Smooth muscle cell (in vitro differentiated cells): ENCODE measurements at regions not wholly inside any gene's neighbourhood (a gene's known extent, or its start where the extent isn't known, plus 50 kb on each side); places are given as distances from the start of the nearest gene placed in this dataset.

ENCODE experiments used
- DNase-seq: peaks from one replicate; lab custom pipeline; 2025; ENCODE audit not compliant: unreplicated experiment; lab: John Stamatoyannopoulos, UW
- H2AFZ ChIP-seq: fragments of 200-600 bp; sonication (generic); 2 replicates; pipeline ENCODE4 v1.6.0; 2016; ENCODE audit warnings: antibody characterized with exemption, low read depth, mild to moderate bottlenecking
- H3F3A ChIP-seq: fragments of 200-600 bp; sonication (generic); 2 replicates; pipeline ENCODE4 v1.6.0; 2017; ENCODE audit warnings: antibody characterized with exemption, low read depth
- H3K27ac ChIP-seq: fragments of 200-600 bp; sonication (generic); 2 replicates; pipeline ENCODE4 v1.5.1; 2016; ENCODE audit warnings: low read depth, mild to moderate bottlenecking
- H3K27me3 ChIP-seq: fragments of 200-600 bp; sonication (generic); 2 replicates; pipeline ENCODE4 v1.6.1; 2016; ENCODE audit warnings: low read depth, mild to moderate bottlenecking
- H3K36me3 ChIP-seq: fragments of 200-600 bp; sonication (generic); 2 replicates; pipeline ENCODE4 v1.5.1; 2016; ENCODE audit warnings: low read depth
- H3K4me1 ChIP-seq: fragments of 200-600 bp; sonication (generic); 2 replicates; pipeline ENCODE4 v1.5.1; 2016; ENCODE audit warnings: low read depth
- H3K4me2 ChIP-seq: fragments of 200-600 bp; sonication (generic); 2 replicates; pipeline ENCODE4 v1.6.0; 2016; ENCODE audit warnings: mild to moderate bottlenecking
- H3K4me3 ChIP-seq: fragments of 200-600 bp; sonication (generic); 2 replicates; pipeline ENCODE4 v1.5.1; 2016; ENCODE audit warnings: mild to moderate bottlenecking
- H3K79me2 ChIP-seq: fragments of 200-600 bp; sonication (generic); 2 replicates; pipeline ENCODE4 v1.6.0; 2016; ENCODE audit warnings: low read depth, mild to moderate bottlenecking
- H3K9ac ChIP-seq: fragments of 200-600 bp; sonication (generic); 2 replicates; pipeline ENCODE4 v1.6.0; 2016; ENCODE audit warnings: low read depth
- H3K9me3 ChIP-seq: fragments of 200-600 bp; sonication (generic); replicated peaks from 2 replicates; pipeline ENCODE4 v1.5.1; 2016; ENCODE audit warnings: low read depth
- H4K20me1 ChIP-seq: fragments of 200-600 bp; sonication (generic); 2 replicates; pipeline ENCODE4 v1.6.0; 2016; ENCODE audit warnings: low read depth
- CTCF ChIP-seq: fragments of 200-600 bp; sonication (generic); IDR thresholded peaks from 2 replicates; pipeline ENCODE4 v1.5.1; 2017; ENCODE audit warnings: borderline replicate concordance, mild to moderate bottlenecking, antibody characterized with exemption; ENCODE audit not compliant: insufficient read depth, poor library complexity, severe bottlenecking
- WGBS: methylation state at CpG from one replicate; pipeline ENCODE4 v1.1.7; 2016; ENCODE audit warnings: low lambda C conversion rate; 5-methylcytosine and 5-hydroxymethylcytosine counted together

DNA sequence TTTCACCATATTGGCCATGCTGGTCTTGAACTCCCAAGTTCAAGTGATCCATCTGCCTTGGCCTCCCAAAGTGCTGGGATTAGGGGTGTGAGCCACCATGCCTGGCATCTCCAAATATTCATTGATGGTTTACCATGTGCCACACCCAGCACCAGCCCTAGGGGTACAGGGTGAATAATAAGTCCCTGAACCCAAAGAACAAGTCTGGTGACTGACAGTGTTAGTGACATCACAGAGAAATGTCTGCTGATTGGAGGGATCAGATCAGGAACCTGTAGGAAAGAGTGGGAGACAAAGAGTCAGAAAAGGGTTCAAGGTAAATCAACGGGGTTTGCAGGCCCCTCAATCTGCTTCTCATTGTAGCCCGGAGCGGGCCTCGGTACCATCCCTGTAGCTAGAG is 118.4 kb upstream of the NABP1 start:
- no peak overlapping the region for H3K4me2 ChIP-seq
- no peak overlapping the region for H3K4me3 ChIP-seq
- TF ChIP-seq CTCF: no peak
- H3F3A ChIP-seq: peaks cover 5% of the 10 kb centered on the region
- no peaks in the 10 kb centered on the region for H3K4me1 ChIP-seq
- H3K9me3 ChIP-seq: no peaks in the 10 kb centered on the region
- H3K79me2 ChIP-seq: no peaks in the 10 kb centered on the region
- WGBS: 98% methylated on average over 4 of the region's 4 CpGs
- no peaks in the 10 kb centered on the region for H3K27me3 ChIP-seq
- H3K36me3 ChIP-seq: no peaks in the 10 kb centered on the region
- no peak overlapping the region for H3K27ac ChIP-seq
- no peak for DNase-seq
- no peak overlapping the region for H3K9ac ChIP-seq
- H2AFZ ChIP-seq: no peak overlapping the region
- no peaks in the 10 kb centered on the region for H4K20me1 ChIP-seq

DNA sequence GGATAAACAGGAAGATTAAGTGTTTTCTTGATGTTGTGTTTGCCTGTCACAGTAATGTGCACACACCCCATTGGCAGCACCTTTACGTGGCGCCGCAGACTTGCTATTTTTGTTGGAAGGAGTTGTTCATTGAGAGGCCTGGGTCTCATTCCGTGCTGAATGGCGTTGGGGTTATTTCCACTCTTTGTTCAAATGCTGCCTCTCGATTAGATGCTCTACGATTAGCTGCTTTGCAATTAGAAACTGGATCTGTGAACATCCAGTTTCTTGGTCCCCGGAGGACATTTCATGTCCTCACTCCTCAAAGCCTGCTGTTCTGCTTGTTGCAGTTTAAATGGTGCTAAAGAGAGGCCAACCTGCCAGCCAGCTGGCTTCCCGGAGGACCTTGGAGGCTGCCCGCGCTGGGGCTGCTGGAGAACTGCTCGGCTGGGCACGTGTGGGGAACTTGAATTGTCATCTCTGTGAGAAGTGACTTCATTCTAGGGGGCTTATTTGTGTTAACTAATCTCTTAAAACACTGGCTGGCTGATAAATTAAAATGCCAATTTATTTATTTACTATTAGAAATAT is 117.4 kb upstream of the NABP1 start:
- no peaks in the 10 kb centered on the region for H3K9me3 ChIP-seq
- H3K79me2 ChIP-seq: no peaks in the 10 kb centered on the region
- no peaks in the 10 kb centered on the region for H3K36me3 ChIP-seq
- no peak overlapping the region for H3K27ac ChIP-seq
- peaks cover 5% of the 10 kb centered on the region for H3F3A ChIP-seq
- WGBS: 90% methylated on average over 13 of the region's 13 CpGs
- H3K4me3 ChIP-seq: no peak overlapping the region
- no peaks in the 10 kb centered on the region for H3K27me3 ChIP-seq
- no peak overlapping the region for H3K9ac ChIP-seq
- no peak overlapping the region for H2AFZ ChIP-seq
- H3K4me2 ChIP-seq: no peak overlapping the region
- H3K4me1 ChIP-seq: no peaks in the 10 kb centered on the region
- no peaks in the 10 kb centered on the region for H4K20me1 ChIP-seq
- TF ChIP-seq CTCF: no peak
- no peak for DNase-seq

- Histone ChIP-seq H2AFZ (no peak overlapping the region), H3K79me2 (no peaks in the 10 kb centered on the region), H3F3A (peaks cover 4% of the 10 kb centered on the region), H3K9me3 (no peaks in the 10 kb centered on the region), H3K27ac (no peak overlapping the region), H3K27me3 (no peaks in the 10 kb centered on the region), H3K4me3 (no peak overlapping the region), H3K9ac (no peak overlapping the region), H3K4me1 (no peaks in the 10 kb centered on the region), H4K20me1 (no peaks in the 10 kb centered on the region), H3K4me2 (no peak overlapping the region), H3K36me3 (no peaks in the 10 kb centered on the region)
- DNase-seq: no peak
- TF ChIP-seq CTCF: no peak
- WGBS: 61% methylated on average over 3 of the region's 3 CpGs
These were observed 112.8 kb upstream of the NABP1 start for GRCh38 chr2:191565120-191565519.

GRCh38 chr2:191565647-191566198 is 112.2 kb upstream of the NABP1 start:
- H3K4me2 ChIP-seq: no peak overlapping the region
- DNase-seq: no peak
- H3K27me3 ChIP-seq: no peaks in the 10 kb centered on the region
- no peaks in the 10 kb centered on the region for H3K36me3 ChIP-seq
- H3K79me2 ChIP-seq: no peaks in the 10 kb centered on the region
- H3K9me3 ChIP-seq: no peaks in the 10 kb centered on the region
- H3K27ac ChIP-seq: no peak overlapping the region
- H3K4me3 ChIP-seq: no peak overlapping the region
- no peaks in the 10 kb centered on the region for H4K20me1 ChIP-seq
- no peak for TF ChIP-seq CTCF
- WGBS: 61% methylated on average over 4 of the region's 4 CpGs
- H3F3A ChIP-seq: peaks cover 4% of the 10 kb centered on the region
- H2AFZ ChIP-seq: no peak overlapping the region
- H3K9ac ChIP-seq: no peak overlapping the region
- no peaks in the 10 kb centered on the region for H3K4me1 ChIP-seq
